ENCODE measurements at regions not wholly inside any gene's neighbourhood (a gene's known extent, or its start where the extent isn't known, plus 50 kb on each side); places are given as distances from the start of the nearest gene placed in this dataset.

DNA sequence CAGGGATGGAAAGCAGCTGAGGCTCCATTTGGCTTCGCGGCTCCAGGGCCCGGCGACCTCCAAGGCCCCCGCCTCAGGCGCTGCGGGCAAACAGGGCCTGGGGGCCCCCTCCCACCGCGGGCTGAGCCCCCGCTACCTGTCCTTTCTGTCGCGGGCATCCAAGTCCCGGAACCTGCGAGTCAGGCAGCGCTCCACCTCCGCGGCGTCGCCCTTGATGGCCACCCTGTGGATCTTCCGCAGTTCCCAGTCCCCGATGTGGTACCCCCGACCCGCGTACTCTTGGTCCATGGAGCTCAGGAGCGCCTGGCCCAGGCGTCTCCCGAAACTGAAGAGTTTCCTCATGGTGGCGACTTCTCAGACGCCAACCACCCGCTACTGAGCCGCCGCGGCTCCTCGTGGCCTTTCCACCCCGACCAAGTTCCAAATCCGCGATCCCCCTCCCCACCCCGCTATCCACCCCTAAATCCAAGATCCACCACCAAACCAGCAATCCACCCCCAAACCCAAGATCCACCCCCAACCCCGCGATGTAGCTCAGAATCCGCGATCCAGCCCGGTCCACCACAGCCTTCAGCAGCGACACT lies 86.5 kb upstream of the CCDC180 start:
- TF ChIP-seq, protein P1, sequence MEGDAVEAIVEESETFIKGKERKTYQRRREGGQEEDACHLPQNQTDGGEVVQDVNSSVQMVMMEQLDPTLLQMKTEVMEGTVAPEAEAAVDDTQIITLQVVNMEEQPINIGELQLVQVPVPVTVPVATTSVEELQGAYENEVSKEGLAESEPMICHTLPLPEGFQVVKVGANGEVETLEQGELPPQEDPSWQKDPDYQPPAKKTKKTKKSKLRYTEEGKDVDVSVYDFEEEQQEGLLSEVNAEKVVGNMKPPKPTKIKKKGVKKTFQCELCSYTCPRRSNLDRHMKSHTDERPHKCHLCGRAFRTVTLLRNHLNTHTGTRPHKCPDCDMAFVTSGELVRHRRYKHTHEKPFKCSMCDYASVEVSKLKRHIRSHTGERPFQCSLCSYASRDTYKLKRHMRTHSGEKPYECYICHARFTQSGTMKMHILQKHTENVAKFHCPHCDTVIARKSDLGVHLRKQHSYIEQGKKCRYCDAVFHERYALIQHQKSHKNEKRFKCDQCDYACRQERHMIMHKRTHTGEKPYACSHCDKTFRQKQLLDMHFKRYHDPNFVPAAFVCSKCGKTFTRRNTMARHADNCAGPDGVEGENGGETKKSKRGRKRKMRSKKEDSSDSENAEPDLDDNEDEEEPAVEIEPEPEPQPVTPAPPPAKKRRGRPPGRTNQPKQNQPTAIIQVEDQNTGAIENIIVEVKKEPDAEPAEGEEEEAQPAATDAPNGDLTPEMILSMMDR (IDR thresholded peaks at IDR 0.05), result no peak
- TF ChIP-seq POLR2A (IDR thresholded peaks at IDR 0.05), result no peak
- no peak for TF ChIP-seq EP300 (IDR thresholded peaks at IDR 0.05; ENCODE audit: low read depth)
- no peak for TF ChIP-seq POLR2AphosphoS5 (IDR thresholded peaks at IDR 0.05)

All from transverse colon (tissue), 4 donors.